Smooth muscle cell (in vitro differentiated cells): ENCODE measurements at regions not wholly inside any gene's neighbourhood (a gene's known extent, or its start where the extent isn't known, plus 50 kb on each side); places are given as distances from the start of the nearest gene placed in this dataset.

ENCODE experiments used
- DNase-seq: peaks from one replicate; lab custom pipeline; 2025; ENCODE audit not compliant: unreplicated experiment; lab: John Stamatoyannopoulos, UW
- H2AFZ ChIP-seq: fragments of 200-600 bp; sonication (generic); 2 replicates; pipeline ENCODE4 v1.6.0; 2016; ENCODE audit warnings: antibody characterized with exemption, low read depth, mild to moderate bottlenecking
- H3F3A ChIP-seq: fragments of 200-600 bp; sonication (generic); 2 replicates; pipeline ENCODE4 v1.6.0; 2017; ENCODE audit warnings: antibody characterized with exemption, low read depth
- H3K27ac ChIP-seq: fragments of 200-600 bp; sonication (generic); 2 replicates; pipeline ENCODE4 v1.5.1; 2016; ENCODE audit warnings: low read depth, mild to moderate bottlenecking
- H3K27me3 ChIP-seq: fragments of 200-600 bp; sonication (generic); 2 replicates; pipeline ENCODE4 v1.6.1; 2016; ENCODE audit warnings: low read depth, mild to moderate bottlenecking
- H3K36me3 ChIP-seq: fragments of 200-600 bp; sonication (generic); 2 replicates; pipeline ENCODE4 v1.5.1; 2016; ENCODE audit warnings: low read depth
- H3K4me1 ChIP-seq: fragments of 200-600 bp; sonication (generic); 2 replicates; pipeline ENCODE4 v1.5.1; 2016; ENCODE audit warnings: low read depth
- H3K4me2 ChIP-seq: fragments of 200-600 bp; sonication (generic); 2 replicates; pipeline ENCODE4 v1.6.0; 2016; ENCODE audit warnings: mild to moderate bottlenecking
- H3K4me3 ChIP-seq: fragments of 200-600 bp; sonication (generic); 2 replicates; pipeline ENCODE4 v1.5.1; 2016; ENCODE audit warnings: mild to moderate bottlenecking
- H3K79me2 ChIP-seq: fragments of 200-600 bp; sonication (generic); 2 replicates; pipeline ENCODE4 v1.6.0; 2016; ENCODE audit warnings: low read depth, mild to moderate bottlenecking
- H3K9ac ChIP-seq: fragments of 200-600 bp; sonication (generic); 2 replicates; pipeline ENCODE4 v1.6.0; 2016; ENCODE audit warnings: low read depth
- H3K9me3 ChIP-seq: fragments of 200-600 bp; sonication (generic); replicated peaks from 2 replicates; pipeline ENCODE4 v1.5.1; 2016; ENCODE audit warnings: low read depth
- H4K20me1 ChIP-seq: fragments of 200-600 bp; sonication (generic); 2 replicates; pipeline ENCODE4 v1.6.0; 2016; ENCODE audit warnings: low read depth
- WGBS: methylation state at CpG from one replicate; pipeline ENCODE4 v1.1.7; 2016; ENCODE audit warnings: low lambda C conversion rate; 5-methylcytosine and 5-hydroxymethylcytosine counted together
- TF ChIP-seq, protein P1 (sequence below): fragments of 200-600 bp; sonication (generic); IDR thresholded peaks from 2 replicates; pipeline ENCODE4 v1.5.1; 2017; ENCODE audit warnings: borderline replicate concordance, mild to moderate bottlenecking, antibody characterized with exemption; ENCODE audit not compliant: insufficient read depth, poor library complexity, severe bottlenecking

DNA sequence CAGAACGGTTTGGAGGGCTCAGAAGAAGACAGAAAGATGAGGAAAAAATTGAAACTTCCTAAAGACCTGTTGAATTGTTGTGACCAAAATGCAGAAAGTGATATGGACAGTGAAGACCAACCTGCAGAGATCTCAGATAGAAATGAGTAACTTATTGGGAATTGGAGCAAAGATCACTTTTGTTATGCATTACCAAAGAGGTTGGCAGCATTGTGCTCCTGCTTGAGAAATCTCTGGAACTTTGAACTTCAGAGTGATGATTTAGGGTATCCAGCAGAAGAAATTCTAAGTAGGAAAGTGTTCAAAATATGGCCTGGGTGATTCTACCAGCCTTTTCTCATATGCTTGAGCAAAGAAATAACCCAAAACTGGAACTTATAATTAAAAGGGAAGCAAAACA, 136.0 kb downstream of the GJA1 start:
- Histone ChIP-seq H3K4me2 (no peak overlapping the region), H3K4me1 (no peaks in the 10 kb centered on the region), H3K36me3 (no peaks in the 10 kb centered on the region), H3F3A (no peaks in the 10 kb centered on the region), H3K9ac (no peak overlapping the region), H3K4me3 (no peak overlapping the region), H3K27ac (no peak overlapping the region), H4K20me1 (no peaks in the 10 kb centered on the region), H2AFZ (no peak overlapping the region), H3K9me3 (no peaks in the 10 kb centered on the region), H3K27me3 (no peaks in the 10 kb centered on the region), H3K79me2 (no peaks in the 10 kb centered on the region)
- TF ChIP-seq, protein P1, sequence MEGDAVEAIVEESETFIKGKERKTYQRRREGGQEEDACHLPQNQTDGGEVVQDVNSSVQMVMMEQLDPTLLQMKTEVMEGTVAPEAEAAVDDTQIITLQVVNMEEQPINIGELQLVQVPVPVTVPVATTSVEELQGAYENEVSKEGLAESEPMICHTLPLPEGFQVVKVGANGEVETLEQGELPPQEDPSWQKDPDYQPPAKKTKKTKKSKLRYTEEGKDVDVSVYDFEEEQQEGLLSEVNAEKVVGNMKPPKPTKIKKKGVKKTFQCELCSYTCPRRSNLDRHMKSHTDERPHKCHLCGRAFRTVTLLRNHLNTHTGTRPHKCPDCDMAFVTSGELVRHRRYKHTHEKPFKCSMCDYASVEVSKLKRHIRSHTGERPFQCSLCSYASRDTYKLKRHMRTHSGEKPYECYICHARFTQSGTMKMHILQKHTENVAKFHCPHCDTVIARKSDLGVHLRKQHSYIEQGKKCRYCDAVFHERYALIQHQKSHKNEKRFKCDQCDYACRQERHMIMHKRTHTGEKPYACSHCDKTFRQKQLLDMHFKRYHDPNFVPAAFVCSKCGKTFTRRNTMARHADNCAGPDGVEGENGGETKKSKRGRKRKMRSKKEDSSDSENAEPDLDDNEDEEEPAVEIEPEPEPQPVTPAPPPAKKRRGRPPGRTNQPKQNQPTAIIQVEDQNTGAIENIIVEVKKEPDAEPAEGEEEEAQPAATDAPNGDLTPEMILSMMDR: no peak
- 93% methylated on average over 1 of the region's 1 CpG for WGBS
- DNase-seq: no peak

GRCh38 chr6:121573481-121573880, 138.0 kb downstream of the GJA1 start:
- H3K36me3 ChIP-seq: no peaks in the 10 kb centered on the region
- TF ChIP-seq, protein P1: no peak
- no peaks in the 10 kb centered on the region for H3K9me3 ChIP-seq
- H3F3A ChIP-seq: no peaks in the 10 kb centered on the region
- H3K4me3 ChIP-seq: no peak overlapping the region
- no peak overlapping the region for H3K9ac ChIP-seq
- no peaks in the 10 kb centered on the region for H3K27me3 ChIP-seq
- H4K20me1 ChIP-seq: no peaks in the 10 kb centered on the region
- H2AFZ ChIP-seq: peak overlapping the region; percentile 6
- no peaks in the 10 kb centered on the region for H3K4me1 ChIP-seq
- H3K79me2 ChIP-seq: no peaks in the 10 kb centered on the region
- peak overlapping the region; percentile 45 for H3K27ac ChIP-seq
- peak overlapping the region; percentile 17 for H3K4me2 ChIP-seq
- no peak for DNase-seq

- H3K4me3 ChIP-seq: no peak overlapping the region
- TF ChIP-seq, protein P1: no peak
- H3K4me2 ChIP-seq: no peak overlapping the region
- no peaks in the 10 kb centered on the region for H3K9me3 ChIP-seq
- H2AFZ ChIP-seq: no peak overlapping the region
- no peaks in the 10 kb centered on the region for H3K36me3 ChIP-seq
- no peaks in the 10 kb centered on the region for H3F3A ChIP-seq
- no peak overlapping the region for H3K9ac ChIP-seq
- no peak for DNase-seq
- no peaks in the 10 kb centered on the region for H3K79me2 ChIP-seq
- no peaks in the 10 kb centered on the region for H4K20me1 ChIP-seq
- no peaks in the 10 kb centered on the region for H3K4me1 ChIP-seq
- no peaks in the 10 kb centered on the region for H3K27me3 ChIP-seq
- no peak overlapping the region for H3K27ac ChIP-seq
Measured at GRCh38 chr6:121578216-121578615, 142.8 kb downstream of the GJA1 start.

DNA sequence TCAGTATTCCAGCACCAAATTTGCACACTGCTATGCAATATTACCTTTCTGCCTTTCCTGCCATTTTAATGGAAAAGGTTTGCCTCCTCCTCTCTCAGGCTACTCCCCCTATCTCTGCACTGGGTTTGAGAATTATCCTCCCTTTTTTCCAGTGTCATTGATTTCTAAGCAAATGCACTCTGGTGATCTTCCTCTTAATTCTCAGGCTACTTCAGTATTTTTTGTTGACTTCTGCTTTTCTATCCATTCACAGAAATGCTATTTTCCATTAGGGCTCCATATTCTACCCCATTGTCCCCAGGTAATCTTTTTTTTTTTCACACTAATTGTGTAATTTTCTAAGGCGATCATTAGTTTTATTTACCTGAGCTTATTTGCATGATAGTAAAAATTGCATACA, 144.0 kb downstream of the GJA1 start:
- Histone ChIP-seq H3K79me2 (no peaks in the 10 kb centered on the region), H3F3A (no peaks in the 10 kb centered on the region), H3K27me3 (no peaks in the 10 kb centered on the region), H3K4me3 (no peak overlapping the region), H3K4me1 (no peaks in the 10 kb centered on the region), H4K20me1 (no peaks in the 10 kb centered on the region), H2AFZ (no peak overlapping the region), H3K36me3 (no peaks in the 10 kb centered on the region), H3K9ac (no peak overlapping the region), H3K27ac (no peak overlapping the region), H3K9me3 (no peaks in the 10 kb centered on the region), H3K4me2 (no peak overlapping the region)
- no peak for DNase-seq
- 100% methylated on average over 1 of the region's 1 CpG for WGBS
- TF ChIP-seq, protein P1: no peak
